Keratinocyte (primary cell): ENCODE measurements at regions not wholly inside any gene's neighbourhood (a gene's known extent, or its start where the extent isn't known, plus 50 kb on each side); places are given as distances from the start of the nearest gene placed in this dataset.

Experiments
- DNase-seq: peaks from one replicate; pipeline ENCODE4 v3.0.0-alpha.2; 2011; ENCODE audit warnings: low read depth, missing footprints, low spot score
- FAIRE-seq: peaks from 2 replicates; lab custom pipeline; 2011; peaks lifted over from hg19 to GRCh38; lab: Jason Lieb, UNC
- H2AFZ ChIP-seq: 2 replicates; pipeline ENCODE4 v1.6.0; 2012; ENCODE audit warnings: low read length, control low read depth, inconsistent platforms; ENCODE audit not compliant: control insufficient read depth
- H3K27ac ChIP-seq: 2 replicates; pipeline ENCODE4 v1.5.1; 2011; ENCODE audit warnings: low read length; ENCODE audit not compliant: control insufficient read depth, insufficient read depth
- H3K27me3 ChIP-seq: 3 replicates; pipeline ENCODE4 v1.6.0; 2011; ENCODE audit warnings: low read length; ENCODE audit not compliant: control insufficient read depth, insufficient read depth; ENCODE audit errors: extremely low read depth
- H3K36me3 ChIP-seq, 2 experiments: 2 replicates in 1 of 2; 3 replicates in 1 of 2; pipeline ENCODE4 v1.5.1; 2011; ENCODE audit warnings: low read length in 2 of 2, mild to moderate bottlenecking in 1 of 2; ENCODE audit not compliant: control insufficient read depth in 2 of 2, insufficient read depth in 2 of 2; ENCODE audit errors: extremely low read depth in 1 of 2
- H3K4me1 ChIP-seq: 3 replicates; pipeline ENCODE4 v1.5.1; 2011; ENCODE audit warnings: low read length; ENCODE audit not compliant: control insufficient read depth, insufficient read depth; ENCODE audit errors: extremely low read depth
- H3K4me2 ChIP-seq: 3 replicates; pipeline ENCODE4 v1.6.0; 2011; ENCODE audit warnings: low read depth, low read length; ENCODE audit not compliant: control insufficient read depth, insufficient read depth; ENCODE audit errors: extremely low read depth
- H3K4me3 ChIP-seq, 3 experiments: fragments of 200-600 bp in 1 of 3; sonication (generic) in 1 of 3; 2 replicates in 2 of 3; 3 replicates in 1 of 3; pipeline ENCODE4 v1.5.1; 2011 to 2016; ENCODE audit warnings: low read length in 3 of 3, mild to moderate bottlenecking in 3 of 3, control low read depth in 2 of 3, inconsistent platforms in 1 of 3, low read depth in 1 of 3, mixed read lengths in 1 of 3, mixed run types in 1 of 3, moderate library complexity in 1 of 3; ENCODE audit not compliant: control insufficient read depth in 2 of 3, insufficient read depth in 2 of 3; ENCODE audit errors: extremely low read depth in 1 of 3
- H3K79me2 ChIP-seq: 2 replicates; pipeline ENCODE4 v1.6.0; 2012; ENCODE audit warnings: low read length; ENCODE audit not compliant: control insufficient read depth, insufficient read depth
- H3K9ac ChIP-seq: 3 replicates; pipeline ENCODE4 v1.6.0; 2011; ENCODE audit warnings: low read length; ENCODE audit not compliant: control insufficient read depth, insufficient read depth; ENCODE audit errors: extremely low read depth
- H3K9me1 ChIP-seq: 3 replicates; pipeline ENCODE4 v1.6.0; 2011; ENCODE audit warnings: low read length; ENCODE audit not compliant: control insufficient read depth, insufficient read depth; ENCODE audit errors: extremely low read depth
- H3K9me3 ChIP-seq: 2 replicates; pipeline ENCODE4 v1.5.1; 2012; ENCODE audit warnings: low read depth, low read length; ENCODE audit not compliant: control insufficient read depth
- H4K20me1 ChIP-seq: 3 replicates; pipeline ENCODE4 v1.6.0; 2011; ENCODE audit warnings: low read length; ENCODE audit not compliant: control insufficient read depth, insufficient read depth; ENCODE audit errors: extremely low read depth
- CTCF ChIP-seq, 3 experiments: IDR thresholded peaks in 1 of 3; conservative IDR thresholded peaks in 1 of 3; optimal IDR thresholded peaks in 1 of 3; 2 replicates in 2 of 3; 3 replicates in 1 of 3; pipeline versions ENCODE3 to v1.5.1; 2011; ENCODE audit warnings: low read length in 3 of 3, mild to moderate bottlenecking in 3 of 3, moderate library complexity in 2 of 3, control low read depth in 1 of 3, inconsistent platforms in 1 of 3; ENCODE audit not compliant: insufficient read depth in 2 of 3; ENCODE audit errors: extremely low read depth in 1 of 3
- EZH2 ChIP-seq: IDR thresholded peaks from one replicate; pipeline ENCODE4 v1.6.1; 2012; ENCODE audit warnings: inconsistent platforms, mild to moderate bottlenecking, low read length, moderate library complexity
- dilution Hi-C: fragments of 300-500 bp; cut with MboI; formaldehyde crosslinking; loops from one replicate; pipeline ENCODE4 v1.7.0; 2020; ENCODE audit warnings: low sequenced_read_pairs; ENCODE audit not compliant: extremely low pct_ligation_motif_present

- DNase-seq (no peak), FAIRE-seq (no peak)
- no peaks in the 10 kb centered on the region for H3K27me3 ChIP-seq
- H3K9ac ChIP-seq, result no peak overlapping the region
- H3K27ac ChIP-seq, result no peak overlapping the region
- H3K79me2 ChIP-seq, result no peaks in the 10 kb centered on the region
- H3K9me1 ChIP-seq, result no peaks in the 10 kb centered on the region
- H3K4me2 ChIP-seq, result no peak overlapping the region
- H3K9me3 ChIP-seq, result no peaks in the 10 kb centered on the region
- no peaks in the 10 kb centered on the region for H3K4me1 ChIP-seq
- H2AFZ ChIP-seq, result no peak overlapping the region
- TF ChIP-seq EZH2, result no peak
- no peak for TF ChIP-seq CTCF (optimal IDR thresholded peaks at IDR 0.05 in 1 of 3, IDR thresholded peaks at IDR 0.05 in 1 of 3, conservative IDR thresholded peaks at IDR 0.05 in 1 of 3; ENCODE audit: extremely low read depth in 1 of 3, insufficient read depth in 2 of 3, low read length in 3 of 3)
- H3K4me3 ChIP-seq, result no peak overlapping the region
- H4K20me1 ChIP-seq, result no peaks in the 10 kb centered on the region
- no peaks in the 10 kb centered on the region for H3K36me3 ChIP-seq
- dilution Hi-C loops, result no loop called here
Observed at GRCh38 chr7:159329818-159330378, 185.2 kb upstream of the VIPR2 start.

GRCh38 chr7:159328096-159328495 is 183.4 kb upstream of the VIPR2 start:
- no peak overlapping the region for H3K9ac ChIP-seq
- H2AFZ ChIP-seq, result no peak overlapping the region
- no peaks in the 10 kb centered on the region for H3K9me3 ChIP-seq
- H3K4me1 ChIP-seq, result no peaks in the 10 kb centered on the region
- no peak overlapping the region for H3K27ac ChIP-seq
- H3K36me3 ChIP-seq, result no peaks in the 10 kb centered on the region
- no peak for TF ChIP-seq EZH2
- TF ChIP-seq CTCF (optimal IDR thresholded peaks at IDR 0.05 in 1 of 3, IDR thresholded peaks at IDR 0.05 in 1 of 3, conservative IDR thresholded peaks at IDR 0.05 in 1 of 3; ENCODE audit: extremely low read depth in 1 of 3, insufficient read depth in 2 of 3, low read length in 3 of 3), result no peak
- no peaks in the 10 kb centered on the region for H4K20me1 ChIP-seq
- H3K79me2 ChIP-seq, result no peaks in the 10 kb centered on the region
- no peak for DNase-seq
- no peak overlapping the region for H3K4me2 ChIP-seq
- FAIRE-seq, result no peak
- H3K9me1 ChIP-seq, result no peaks in the 10 kb centered on the region
- no peak overlapping the region for H3K4me3 ChIP-seq
- dilution Hi-C loops, result no loop called here
- H3K27me3 ChIP-seq, result no peaks in the 10 kb centered on the region
